GM19240 (cell line): ENCODE measurements at regions not wholly inside any gene's neighbourhood (a gene's known extent, or its start where the extent isn't known, plus 50 kb on each side); places are given as distances from the start of the nearest gene placed in this dataset.

Source experiments
- DNase-seq: peaks from one replicate; pipeline ENCODE4 v3.0.0; 2011; ENCODE audit warnings: low spot score; ENCODE audit not compliant: insufficient read length

DNA sequence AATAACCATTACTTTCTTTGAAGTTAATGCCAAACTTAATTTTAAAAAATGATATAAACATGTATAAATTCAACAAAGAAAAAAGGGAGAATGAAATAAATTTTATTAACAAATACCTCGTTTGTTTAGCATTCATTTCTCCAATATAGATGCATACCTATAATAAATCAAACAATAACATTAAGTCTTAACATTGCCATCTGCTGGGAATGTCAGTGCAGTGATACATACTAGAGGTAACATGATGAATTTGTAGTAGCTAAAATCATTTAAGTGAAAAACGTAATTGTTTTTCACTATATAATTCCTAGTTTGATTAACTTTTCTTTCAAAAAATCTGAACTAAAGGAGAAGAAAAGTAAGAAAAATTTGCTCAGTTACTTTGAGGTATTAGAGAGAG lies 340.2 kb upstream of the CBLB start:
- no peak for DNase-seq

- no peak for DNase-seq
Observed at GRCh38 chr3:106209482-106209881, 340.7 kb upstream of the CBLB start.

- DNase-seq, result no peak
Observed at GRCh38 chr3:106210923-106211322, 342.1 kb upstream of the CBLB start.

GRCh38 chr3:106212665-106213222 lies 343.9 kb upstream of the CBLB start:
- no peak for DNase-seq

GRCh38 chr3:106213954-106214353 lies 345.1 kb upstream of the CBLB start:
- DNase-seq, result no peak

GRCh38 chr3:106214641-106215040 lies 345.8 kb upstream of the CBLB start:
- DNase-seq, result no peak

GRCh38 chr3:106215047-106215446 lies 346.2 kb upstream of the CBLB start:
- DNase-seq, result no peak

DNA sequence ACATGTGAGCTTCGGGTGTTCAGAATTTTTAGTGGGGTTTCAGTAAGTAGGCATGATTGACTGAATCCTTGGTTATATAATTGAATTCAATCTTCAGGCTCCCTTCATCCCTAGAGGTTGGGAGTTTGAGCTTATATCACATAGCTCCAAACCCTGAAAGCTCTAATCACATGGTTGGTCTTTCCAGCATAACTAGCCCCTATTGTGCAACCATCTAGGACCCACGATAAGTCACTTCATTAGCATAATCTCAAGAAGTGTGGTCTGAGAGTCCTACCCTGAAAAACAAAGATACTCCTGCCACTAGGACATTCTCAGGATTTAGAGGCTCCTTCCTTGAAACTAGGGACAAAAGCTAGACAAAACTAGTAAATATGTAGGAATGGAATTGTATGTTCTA lies 348.9 kb upstream of the CBLB start:
- no peak for DNase-seq

DNA sequence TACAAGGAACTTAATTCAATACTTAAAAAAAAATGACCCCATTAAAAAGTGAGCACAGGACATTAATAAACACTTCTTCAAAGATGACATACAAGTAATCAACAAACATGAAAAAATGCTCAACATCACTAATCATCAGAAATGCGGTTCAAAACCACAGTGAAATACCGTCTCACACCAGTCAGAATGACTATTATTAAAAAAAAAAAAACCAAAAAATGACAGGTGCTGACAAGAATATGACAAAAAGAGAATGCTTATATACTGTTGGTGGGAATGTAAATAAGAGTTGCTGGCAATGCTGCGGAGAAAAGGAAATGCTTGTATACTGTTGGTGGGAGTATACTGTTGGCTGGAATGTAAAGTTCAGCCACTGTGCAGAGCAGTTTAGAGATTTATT lies 358.3 kb upstream of the CBLB start:
- DNase-seq, result no peak

- no peak for DNase-seq
Observed at GRCh38 chr3:106228271-106228670, 359.5 kb upstream of the CBLB start.

GRCh38 chr3:106229495-106230278 lies 360.9 kb upstream of the CBLB start:
- DNase-seq, result no peak

- no peak for DNase-seq
Observed at GRCh38 chr3:106231086-106231485, 362.3 kb upstream of the CBLB start.

DNA sequence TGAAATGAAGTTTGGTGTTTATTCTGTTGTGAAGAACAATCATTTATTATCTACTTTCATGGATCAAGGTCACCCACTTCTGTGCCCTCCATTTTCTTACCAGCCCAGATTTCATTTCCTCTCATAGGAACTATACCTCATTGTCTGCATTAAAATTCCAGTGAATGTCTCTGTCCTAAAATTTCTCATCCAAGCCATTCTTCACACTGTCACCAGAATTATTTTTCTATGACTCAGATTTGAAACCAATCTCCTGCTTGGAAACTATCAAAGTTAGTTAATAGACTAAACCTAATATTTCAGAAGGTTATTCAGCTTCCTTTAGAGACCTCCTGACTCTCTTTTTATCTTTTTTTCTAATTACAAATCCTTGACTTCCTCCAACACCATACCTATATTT lies 364.1 kb upstream of the CBLB start:
- DNase-seq, result no peak

GRCh38 chr3:106239195-106239697 lies 370.4 kb upstream of the CBLB start:
- no peak for DNase-seq

- DNase-seq, result no peak
Observed at GRCh38 chr3:106241593-106241992, 372.8 kb upstream of the CBLB start.

- no peak for DNase-seq
Observed at GRCh38 chr3:106242781-106243180, 374.0 kb upstream of the CBLB start.

- no peak for DNase-seq
Observed at GRCh38 chr3:106245400-106245799, 376.6 kb upstream of the CBLB start.

DNA sequence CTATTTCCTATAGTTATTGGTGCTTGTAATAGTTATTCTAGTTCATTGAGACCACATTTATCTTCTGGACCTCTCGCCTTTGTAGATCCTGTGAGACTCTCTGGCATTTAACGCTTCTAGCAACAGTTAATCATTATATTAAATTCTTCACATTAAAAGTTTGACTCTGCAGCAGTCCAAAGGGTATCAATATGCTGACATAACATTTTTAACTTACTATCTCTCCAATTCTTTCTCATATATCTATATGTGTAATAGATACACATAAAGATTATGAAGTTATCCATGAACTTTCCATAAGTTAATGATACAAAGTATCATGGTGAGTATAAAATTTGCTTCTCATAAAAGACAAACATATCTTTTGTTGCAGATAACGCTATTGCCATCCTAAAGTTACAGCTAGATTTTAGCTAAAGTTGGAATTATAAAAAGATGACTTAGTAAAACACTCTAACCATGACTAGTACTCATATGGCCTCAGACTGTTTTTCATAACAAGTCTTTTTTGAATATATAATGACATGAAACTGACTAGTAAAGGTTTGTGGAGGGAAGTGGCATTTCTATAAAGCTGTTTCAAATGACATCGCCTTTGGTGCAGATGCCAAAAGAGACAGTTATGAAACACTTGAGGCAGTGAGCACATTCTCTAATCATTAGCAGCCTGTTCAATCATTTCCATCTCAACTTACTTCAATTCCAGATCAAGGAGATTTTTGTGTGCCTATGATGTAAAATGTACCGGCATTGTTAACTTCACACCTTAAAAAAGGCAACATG lies 379.3 kb upstream of the CBLB start:
- DNase-seq, result no peak

- DNase-seq, result no peak
Observed at GRCh38 chr3:106249159-106249558, 380.3 kb upstream of the CBLB start.

DNA sequence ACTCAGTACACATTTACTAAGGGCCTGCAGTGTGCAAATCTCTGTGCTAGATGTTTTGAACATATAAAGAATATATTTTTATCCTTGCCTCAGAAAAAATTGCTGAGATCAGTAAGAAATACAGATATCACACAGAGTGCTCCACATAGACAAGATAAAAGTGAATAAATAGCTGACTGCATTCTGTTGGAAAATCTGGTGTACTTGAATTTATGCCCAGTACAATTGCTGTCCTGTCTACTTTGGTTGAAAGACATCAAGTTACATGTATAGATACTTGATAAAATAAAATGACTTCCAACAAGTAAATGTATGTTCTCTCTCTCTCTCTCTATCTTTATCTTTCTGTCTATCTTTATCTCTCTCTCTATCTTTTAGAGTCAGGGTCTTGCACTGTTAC lies 381.2 kb upstream of the CBLB start:
- DNase-seq, result no peak

DNA sequence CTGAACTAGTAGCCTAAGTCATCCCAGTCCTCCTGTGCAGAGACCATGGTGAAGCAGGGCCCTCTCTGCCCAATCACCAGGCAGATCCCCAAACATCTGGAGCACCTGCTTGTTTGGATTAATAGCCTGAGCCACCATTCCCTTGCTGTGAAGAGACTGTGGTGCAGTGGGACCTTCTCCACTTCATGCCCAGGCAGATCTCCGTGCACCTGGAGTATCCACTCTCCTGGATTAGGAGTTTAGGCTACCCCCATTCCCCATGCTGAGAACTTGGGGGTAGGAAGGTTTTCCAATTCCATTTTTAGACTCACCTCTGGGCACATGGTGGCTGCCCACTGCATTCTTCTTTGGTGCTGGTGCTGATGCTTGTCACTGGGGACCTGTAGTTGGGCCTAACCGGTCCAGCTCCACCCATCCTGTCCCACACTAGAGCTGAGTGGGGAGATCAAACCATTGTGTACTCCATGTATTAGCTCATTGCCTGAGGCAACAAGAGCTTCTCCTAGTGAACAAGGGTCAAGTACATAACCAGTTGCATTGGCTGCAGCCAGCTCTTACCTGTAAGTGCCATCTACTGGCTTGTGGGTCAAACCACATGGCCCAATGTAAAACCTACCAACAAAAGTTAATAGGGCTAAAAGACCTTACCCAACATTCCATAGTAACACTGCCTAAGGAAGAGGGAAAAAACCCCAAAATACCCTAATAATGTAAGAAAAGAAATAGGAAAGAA lies 382.5 kb upstream of the CBLB start:
- DNase-seq, result no peak

GRCh38 chr3:106255870-106256248 lies 387.0 kb upstream of the CBLB start:
- peak; percentile 6 for DNase-seq
